Head of caudate nucleus (tissue), 42 donors: ENCODE measurements at regions not wholly inside any gene's neighbourhood (a gene's known extent, or its start where the extent isn't known, plus 50 kb on each side); places are given as distances from the start of the nearest gene placed in this dataset.
A peak's percentile ranks its signal among the peaks of the same experiment; 100 is the strongest.
"Not testable (repeated sequence)": the region's sequence is repeated elsewhere in the genome, so short reads cannot be mapped to it uniquely, and the experiment has no call there.

Experiments used
- DNase-seq, 42 donors: peaks; one replicate each; pipeline versions ENCODE4 v3.0.0 to v3.0.0-alpha.2; 2020 to 2021; ENCODE audit warnings: mixed read lengths in 7 of 42
- intact Hi-C: fragments of 100-400 bp; cut with DNase I; formaldehyde crosslinking; loops from one replicate; pipeline ENCODE4 v1.15.0; 2022

- intact Hi-C loops: no loop called here
- peak in 2 of 42 donors; percentile 5 to 11 for DNase-seq
Measured at GRCh38 chr6:170040115-170040500, 250.8 kb downstream of the DLL1 start.

- DNase-seq: peak in 6 of 42 donors; percentile 2 to 31 (median 6)
- intact Hi-C loops: no loop called here
Measured at GRCh38 chr6:170039156-170040114, 251.4 kb downstream of the DLL1 start.

GRCh38 chr6:170038708-170039107, 252.2 kb downstream of the DLL1 start:
- peak in 9 of 42 donors; percentile 1 to 36 (median 10) for DNase-seq
- intact Hi-C loops: no loop called here

GRCh38 chr6:170038251-170038650, 252.6 kb downstream of the DLL1 start:
- intact Hi-C loops: no loop called here
- peak in 11 of 42 donors; percentile 4 to 29 (median 9) for DNase-seq

GRCh38 chr6:170037541-170038250, 253.2 kb downstream of the DLL1 start:
- DNase-seq: peak in 11 of 42 donors; percentile 0 to 32 (median 10)
- intact Hi-C loops: no loop called here

GRCh38 chr6:170036916-170037315, 254.0 kb downstream of the DLL1 start:
- DNase-seq: peak in 6 of 42 donors; percentile 1 to 18 (median 9)
- intact Hi-C loops: no loop called here

GRCh38 chr6:170036367-170036766, 254.5 kb downstream of the DLL1 start:
- intact Hi-C loops: not testable (repeated sequence)
- DNase-seq: peak in 3 of 42 donors; percentile 1 to 7 (median 3)

GRCh38 chr6:170035901-170036304, 255.0 kb downstream of the DLL1 start:
- intact Hi-C loops: no loop called here
- peak in 10 of 42 donors; percentile 2 to 23 (median 10) for DNase-seq

- DNase-seq: no peak
- intact Hi-C loops: no loop called here
Measured at GRCh38 chr6:170035044-170035443, 255.8 kb downstream of the DLL1 start.

GRCh38 chr6:170034294-170034693, 256.6 kb downstream of the DLL1 start:
- DNase-seq: peak in 40 of 42 donors; percentile 22 to 77 (median 58)
- intact Hi-C loops: no loop called here

- intact Hi-C loops: no loop called here
- peak in 10 of 42 donors; percentile 2 to 17 (median 5) for DNase-seq
Measured at GRCh38 chr6:170033666-170034065, 257.2 kb downstream of the DLL1 start.

GRCh38 chr6:170032706-170033309, 258.1 kb downstream of the DLL1 start:
- intact Hi-C loops: no loop called here
- DNase-seq: peak in 10 of 42 donors; percentile 2 to 23 (median 7)

- DNase-seq: peak in 10 of 42 donors; percentile 4 to 21 (median 10)
- intact Hi-C loops: no loop called here
Measured at GRCh38 chr6:170032197-170032596, 258.7 kb downstream of the DLL1 start.

- peak in 11 of 42 donors; percentile 2 to 39 (median 12) for DNase-seq
- intact Hi-C loops: no loop called here
Measured at GRCh38 chr6:170031684-170032121, 259.2 kb downstream of the DLL1 start.

GRCh38 chr6:170030821-170031471, 259.9 kb downstream of the DLL1 start:
- DNase-seq: peak in 14 of 42 donors; percentile 6 to 37 (median 14)

GRCh38 chr6:170030284-170030815, 260.5 kb downstream of the DLL1 start:
- DNase-seq: peak in 7 of 42 donors; percentile 3 to 9 (median 4)
- intact Hi-C loops: no loop called here

More at GRCh38 chr6:170030821-170031471, 259.9 kb downstream of the DLL1 start:
- intact Hi-C loops: no loop called here

- intact Hi-C loops: no loop called here
- peak in 10 of 42 donors; percentile 6 to 25 (median 14) for DNase-seq
Measured at GRCh38 chr6:170029416-170030283, 261.2 kb downstream of the DLL1 start.
